Upper lobe of right lung (tissue), 1 donor: ENCODE measurements at regions not wholly inside any gene's neighbourhood (a gene's known extent, or its start where the extent isn't known, plus 50 kb on each side); places are given as distances from the start of the nearest gene placed in this dataset.

Source experiments
- ATAC-seq: fragments of 200-7000 bp; cut with Tn5 transposase; one replicate; pipeline ENCODE4 v1.9.1; 2020; ENCODE audit warnings: mild to moderate bottlenecking, moderate library complexity
- DNase-seq: peaks from one replicate; pipeline ENCODE4 v3.0.0-alpha.2; 2020
- H3K27ac ChIP-seq: fragments of 200-600 bp; one replicate; pipeline ENCODE4 v1.8.0; 2022
- H3K27me3 ChIP-seq: fragments of 200-600 bp; one replicate; pipeline ENCODE4 v1.8.0; 2022; ENCODE audit warnings: mild to moderate bottlenecking
- H3K36me3 ChIP-seq: fragments of 200-600 bp; one replicate; pipeline ENCODE4 v1.8.0; 2022
- H3K4me1 ChIP-seq: fragments of 200-600 bp; one replicate; pipeline ENCODE4 v1.8.0; 2022
- H3K4me3 ChIP-seq: fragments of 200-600 bp; one replicate; pipeline ENCODE4 v1.8.0; 2022; ENCODE audit warnings: mild to moderate bottlenecking
- H3K9me3 ChIP-seq: fragments of 200-600 bp; one replicate; pipeline ENCODE4 v1.8.0; 2022
- CTCF ChIP-seq: fragments of 200-600 bp; IDR thresholded peaks from one replicate; pipeline ENCODE4 v1.8.0; 2022; ENCODE audit warnings: antibody characterized with exemption
- intact Hi-C: fragments of 100-400 bp; cut with DNase I; formaldehyde crosslinking; loops from one replicate; pipeline ENCODE4 v1.11.0; 2022
- donor health status: DM: no; HTN: yes; CAD: no; lungs with severe emphysema.

- Histone ChIP-seq H3K9me3 (no peaks in the 10 kb centered on the region), H3K4me3 (no peak overlapping the region), H3K27ac (no peak overlapping the region), H3K27me3 (no peaks in the 10 kb centered on the region), H3K36me3 (no peaks in the 10 kb centered on the region), H3K4me1 (no peaks in the 10 kb centered on the region)
- intact Hi-C loops = no loop called here
- ATAC-seq (no peak), DNase-seq (no peak)
- TF ChIP-seq CTCF = no peak
These were observed 238.3 kb upstream of the NCAM1 start for GRCh38 chr11:112722876-112723275.

- DNase-seq = no peak
- TF ChIP-seq CTCF = no peak
- Histone ChIP-seq H3K9me3 (no peaks in the 10 kb centered on the region), H3K4me1 (no peaks in the 10 kb centered on the region), H3K36me3 (no peaks in the 10 kb centered on the region), H3K27me3 (no peaks in the 10 kb centered on the region), H3K27ac (no peak overlapping the region), H3K4me3 (no peak overlapping the region)
- intact Hi-C loops = no loop called here
- no peak for ATAC-seq
These were observed 237.3 kb upstream of the NCAM1 start for GRCh38 chr11:112723676-112724495.

- Histone ChIP-seq H3K27me3 (no peaks in the 10 kb centered on the region), H3K27ac (no peak overlapping the region), H3K9me3 (no peaks in the 10 kb centered on the region), H3K36me3 (no peaks in the 10 kb centered on the region), H3K4me3 (no peak overlapping the region), H3K4me1 (no peaks in the 10 kb centered on the region)
- TF ChIP-seq CTCF = no peak
- DNase-seq (no peak), ATAC-seq (no peak)
- intact Hi-C loops = no loop called here
These were observed 236.8 kb upstream of the NCAM1 start for GRCh38 chr11:112724496-112724790.

GRCh38 chr11:112725636-112726035, 235.6 kb upstream of the NCAM1 start:
- ATAC-seq = no peak
- intact Hi-C loops = no loop called here

GRCh38 chr11:112727341-112727841, 233.8 kb upstream of the NCAM1 start:
- H3K4me3 ChIP-seq = no peak overlapping the region
- ATAC-seq = peak; percentile 66
- intact Hi-C loops = no loop called here
- no peaks in the 10 kb centered on the region for H3K9me3 ChIP-seq
- DNase-seq = no peak
- TF ChIP-seq CTCF = no peak
- no peak overlapping the region for H3K27ac ChIP-seq
- no peaks in the 10 kb centered on the region for H3K27me3 ChIP-seq
- H3K4me1 ChIP-seq = no peaks in the 10 kb centered on the region
- no peaks in the 10 kb centered on the region for H3K36me3 ChIP-seq

More at GRCh38 chr11:112725636-112726035, 235.6 kb upstream of the NCAM1 start:
- no peak overlapping the region for H3K27ac ChIP-seq
- H3K36me3 ChIP-seq = no peaks in the 10 kb centered on the region
- no peak for TF ChIP-seq CTCF
- no peak for DNase-seq
- H3K9me3 ChIP-seq = no peaks in the 10 kb centered on the region
- no peak overlapping the region for H3K4me3 ChIP-seq
- H3K27me3 ChIP-seq = no peaks in the 10 kb centered on the region
- no peaks in the 10 kb centered on the region for H3K4me1 ChIP-seq
